ENCODE measurements at regions not wholly inside any gene's neighbourhood (a gene's known extent, or its start where the extent isn't known, plus 50 kb on each side); places are given as distances from the start of the nearest gene placed in this dataset.

DNA sequence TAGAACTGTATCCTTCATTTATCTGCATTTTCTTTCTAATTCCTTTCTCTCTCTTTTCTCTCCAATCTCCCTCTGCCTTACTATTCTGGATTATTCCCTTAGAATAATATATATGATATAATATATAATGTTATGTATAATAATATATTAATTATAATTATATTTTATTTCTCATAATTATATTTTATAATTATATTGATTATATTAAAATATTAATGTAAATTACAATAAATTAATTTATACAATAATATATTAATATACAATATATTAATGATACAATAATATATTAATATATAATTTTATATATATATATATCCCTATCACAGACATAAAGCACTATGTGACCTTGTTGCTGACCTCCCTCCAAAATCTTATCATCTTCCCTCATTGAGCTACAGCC lies 661.3 kb upstream of the CHORDC1 start:
- H3K4me3 ChIP-seq: no peak overlapping the region
- intact Hi-C loops (cut with DNase I): no loop called here
- no peak for TF ChIP-seq EP300 (IDR thresholded peaks at IDR 0.05)
- no peaks in the 10 kb centered on the region for H3K36me3 ChIP-seq
- no peak for DNase-seq (ENCODE audit: extremely low spot score)
- no peak overlapping the region for H3K27ac ChIP-seq (replicated peaks in 1 of 4)
- H3K4me1 ChIP-seq: no peaks in the 10 kb centered on the region
- peaks cover 0 to 4% (median 0%) of the 10 kb centered on the region in 4 donors for H3K9me3 ChIP-seq
- no peaks in the 10 kb centered on the region for H3K27me3 ChIP-seq

- Histone ChIP-seq H3K4me3 (no peak overlapping the region), H3K36me3 (no peaks in the 10 kb centered on the region), H3K4me1 (no peaks in the 10 kb centered on the region), H3K27me3 (no peaks in the 10 kb centered on the region), H3K9me3 (no peaks in the 10 kb centered on the region), H3K27ac (replicated peaks in 1 of 4) (no peak overlapping the region)
- DNase-seq (ENCODE audit: extremely low spot score): no peak
- WGBS: 96% methylated on average over 1 of the region's 1 CpG
- no peak for TF ChIP-seq EP300 (IDR thresholded peaks at IDR 0.05)
- TF ChIP-seq, protein P1, sequence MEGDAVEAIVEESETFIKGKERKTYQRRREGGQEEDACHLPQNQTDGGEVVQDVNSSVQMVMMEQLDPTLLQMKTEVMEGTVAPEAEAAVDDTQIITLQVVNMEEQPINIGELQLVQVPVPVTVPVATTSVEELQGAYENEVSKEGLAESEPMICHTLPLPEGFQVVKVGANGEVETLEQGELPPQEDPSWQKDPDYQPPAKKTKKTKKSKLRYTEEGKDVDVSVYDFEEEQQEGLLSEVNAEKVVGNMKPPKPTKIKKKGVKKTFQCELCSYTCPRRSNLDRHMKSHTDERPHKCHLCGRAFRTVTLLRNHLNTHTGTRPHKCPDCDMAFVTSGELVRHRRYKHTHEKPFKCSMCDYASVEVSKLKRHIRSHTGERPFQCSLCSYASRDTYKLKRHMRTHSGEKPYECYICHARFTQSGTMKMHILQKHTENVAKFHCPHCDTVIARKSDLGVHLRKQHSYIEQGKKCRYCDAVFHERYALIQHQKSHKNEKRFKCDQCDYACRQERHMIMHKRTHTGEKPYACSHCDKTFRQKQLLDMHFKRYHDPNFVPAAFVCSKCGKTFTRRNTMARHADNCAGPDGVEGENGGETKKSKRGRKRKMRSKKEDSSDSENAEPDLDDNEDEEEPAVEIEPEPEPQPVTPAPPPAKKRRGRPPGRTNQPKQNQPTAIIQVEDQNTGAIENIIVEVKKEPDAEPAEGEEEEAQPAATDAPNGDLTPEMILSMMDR (IDR thresholded peaks at IDR 0.05): no peak
- TF ChIP-seq POLR2AphosphoS5 (IDR thresholded peaks at IDR 0.05): no peak
- no peak for TF ChIP-seq POLR2A (IDR thresholded peaks at IDR 0.05; ENCODE audit: low read depth)
- intact Hi-C loops (cut with DNase I): no loop called here
Observed at GRCh38 chr11:90874986-90875385, 652.1 kb upstream of the CHORDC1 start.

- intact Hi-C loops (cut with DNase I): no loop called here
Observed at GRCh38 chr11:90874281-90874680, 651.4 kb upstream of the CHORDC1 start.

DNA sequence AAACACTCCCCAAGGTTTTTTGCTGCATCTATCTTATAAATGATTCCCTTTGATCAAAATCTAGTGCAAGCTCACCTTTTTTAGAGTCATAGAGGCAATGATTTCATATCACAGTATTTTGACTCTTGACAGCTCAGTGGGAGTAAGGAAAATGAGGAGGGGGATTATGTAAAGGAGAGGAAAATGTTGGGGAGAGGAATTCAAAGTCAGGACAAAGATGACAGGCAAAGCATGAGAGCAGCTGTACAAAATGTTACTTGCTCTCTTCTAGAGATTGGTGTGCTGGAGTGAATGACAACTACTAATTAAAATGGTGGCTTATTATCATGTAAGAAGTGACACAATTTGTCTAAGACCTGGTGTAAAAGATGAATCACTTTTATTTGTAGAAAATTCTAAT lies 644.6 kb upstream of the CHORDC1 start:
- Histone ChIP-seq H3K27me3 (no peaks in the 10 kb centered on the region), H3K27ac (replicated peaks in 1 of 4) (no peak overlapping the region), H3K36me3 (no peaks in the 10 kb centered on the region), H3K9me3 (no peaks in the 10 kb centered on the region), H3K4me3 (no peak overlapping the region), H3K4me1 (no peaks in the 10 kb centered on the region)
- DNase-seq (ENCODE audit: extremely low spot score): no peak
- no peak for TF ChIP-seq POLR2AphosphoS5 (IDR thresholded peaks at IDR 0.05)
- TF ChIP-seq, protein P1 (IDR thresholded peaks at IDR 0.05): no peak
- no peak for TF ChIP-seq EP300 (IDR thresholded peaks at IDR 0.05)
- TF ChIP-seq POLR2A (IDR thresholded peaks at IDR 0.05; ENCODE audit: low read depth): no peak
- intact Hi-C loops (cut with DNase I): no loop called here

More at GRCh38 chr11:90874281-90874680, 651.4 kb upstream of the CHORDC1 start:
- Histone ChIP-seq H3K27me3 (no peaks in the 10 kb centered on the region), H3K9me3 (no peaks in the 10 kb centered on the region), H3K4me3 (no peak overlapping the region), H3K36me3 (no peaks in the 10 kb centered on the region), H3K4me1 (no peaks in the 10 kb centered on the region), H3K27ac (replicated peaks in 1 of 4) (no peak overlapping the region)
- no peak for TF ChIP-seq EP300 (IDR thresholded peaks at IDR 0.05)
- TF ChIP-seq, protein P1 (IDR thresholded peaks at IDR 0.05): no peak
- TF ChIP-seq POLR2A (IDR thresholded peaks at IDR 0.05; ENCODE audit: low read depth): no peak
- no peak for TF ChIP-seq POLR2AphosphoS5 (IDR thresholded peaks at IDR 0.05)
- DNase-seq (ENCODE audit: extremely low spot score): no peak

DNA sequence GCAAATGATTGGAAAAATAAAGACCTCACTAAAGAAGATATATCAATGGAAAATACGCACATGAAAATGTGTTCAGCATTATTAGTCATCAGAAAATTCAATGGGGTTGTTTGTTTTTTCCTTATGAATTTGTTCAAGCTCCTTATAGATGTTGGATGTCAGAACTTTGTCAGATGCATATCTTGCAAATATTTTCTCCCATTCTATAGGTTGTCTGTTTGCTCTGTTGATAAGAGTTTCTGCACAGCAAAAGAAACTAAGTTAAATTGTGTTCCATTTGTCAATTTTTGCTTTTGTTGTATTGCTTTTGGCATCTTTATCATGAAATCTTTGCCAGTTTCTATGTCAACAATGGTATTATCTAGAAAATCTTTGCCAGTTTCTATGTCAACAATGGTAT lies 633.9 kb upstream of the CHORDC1 start:
- Histone ChIP-seq H3K4me1 (no peaks in the 10 kb centered on the region), H3K36me3 (no peaks in the 10 kb centered on the region), H3K9me3 (no peaks in the 10 kb centered on the region), H3K27me3 (no peaks in the 10 kb centered on the region), H3K27ac (replicated peaks in 1 of 4) (no peak overlapping the region), H3K4me3 (no peak overlapping the region)
- intact Hi-C loops (cut with DNase I): no loop called here
- WGBS: 91% methylated on average over 1 of the region's 1 CpG
- no peak for DNase-seq (ENCODE audit: extremely low spot score)
- TF ChIP-seq, protein P1 (IDR thresholded peaks at IDR 0.05): no peak
- no peak for TF ChIP-seq POLR2AphosphoS5 (IDR thresholded peaks at IDR 0.05)
- no peak for TF ChIP-seq EP300 (IDR thresholded peaks at IDR 0.05)
- TF ChIP-seq POLR2A (IDR thresholded peaks at IDR 0.05; ENCODE audit: low read depth): no peak
